ENCODE measurements at regions not wholly inside any gene's neighbourhood (a gene's known extent, or its start where the extent isn't known, plus 50 kb on each side); places are given as distances from the start of the nearest gene placed in this dataset.

GRCh38 chr5:174319551-174319950 is 274.0 kb downstream of the NSG2 start:
- H3K27ac ChIP-seq = no peak overlapping the region
- DNase-seq = no peak
- H3K4me3 ChIP-seq (ENCODE audit: low read depth, low read length) = no peak overlapping the region
- no peaks in the 10 kb centered on the region for H3K36me3 ChIP-seq (replicated peaks)
- in situ Hi-C loops (cut with HindIII; ENCODE audit: low pct_ligation_motif_present, low sequenced_read_pairs) = no loop called here
- no peaks in the 10 kb centered on the region for H3K27me3 ChIP-seq (replicated peaks)
- TF ChIP-seq CTCF (IDR thresholded peaks at IDR 0.05; ENCODE audit: low read depth, low read length, missing control alignments) = no peak

- in situ Hi-C loops (cut with HindIII; ENCODE audit: low pct_ligation_motif_present, low sequenced_read_pairs) = no loop called here
- DNase-seq = no peak
These were observed 274.5 kb downstream of the NSG2 start for GRCh38 chr5:174320051-174320450.

GRCh38 chr5:174323878-174324281 is 278.4 kb downstream of the NSG2 start:
- in situ Hi-C loops (cut with HindIII; ENCODE audit: low pct_ligation_motif_present, low sequenced_read_pairs) = no loop called here
- H3K4me3 ChIP-seq (ENCODE audit: low read depth, low read length) = no peak overlapping the region
- DNase-seq = peak; percentile 18
- no peaks in the 10 kb centered on the region for H3K27me3 ChIP-seq (replicated peaks)
- H3K27ac ChIP-seq = no peak overlapping the region
- H3K36me3 ChIP-seq (replicated peaks) = no peaks in the 10 kb centered on the region
- TF ChIP-seq CTCF (IDR thresholded peaks at IDR 0.05; ENCODE audit: low read depth, low read length, missing control alignments) = no peak

More at GRCh38 chr5:174320051-174320450, 274.5 kb downstream of the NSG2 start:
- Histone ChIP-seq H3K4me3 (ENCODE audit: low read depth, low read length) (no peak overlapping the region), H3K27me3 (replicated peaks) (no peaks in the 10 kb centered on the region), H3K27ac (no peak overlapping the region), H3K36me3 (replicated peaks) (no peaks in the 10 kb centered on the region)
- TF ChIP-seq CTCF (IDR thresholded peaks at IDR 0.05; ENCODE audit: low read depth, low read length, missing control alignments) = no peak

GRCh38 chr5:174324680-174325079 is 279.2 kb downstream of the NSG2 start:
- no peak for TF ChIP-seq CTCF (IDR thresholded peaks at IDR 0.05; ENCODE audit: low read depth, low read length, missing control alignments)
- in situ Hi-C loops (cut with HindIII; ENCODE audit: low pct_ligation_motif_present, low sequenced_read_pairs) = no loop called here
- no peak overlapping the region for H3K4me3 ChIP-seq (ENCODE audit: low read depth, low read length)
- no peak overlapping the region for H3K27ac ChIP-seq
- no peaks in the 10 kb centered on the region for H3K27me3 ChIP-seq (replicated peaks)
- H3K36me3 ChIP-seq (replicated peaks) = no peaks in the 10 kb centered on the region
- no peak for DNase-seq

GRCh38 chr5:174325431-174325830 is 279.9 kb downstream of the NSG2 start:
- DNase-seq = no peak
- Histone ChIP-seq H3K4me3 (ENCODE audit: low read depth, low read length) (no peak overlapping the region), H3K27me3 (replicated peaks) (no peaks in the 10 kb centered on the region), H3K27ac (no peak overlapping the region), H3K36me3 (replicated peaks) (no peaks in the 10 kb centered on the region)
- in situ Hi-C loops (cut with HindIII; ENCODE audit: low pct_ligation_motif_present, low sequenced_read_pairs) = no loop called here
- TF ChIP-seq CTCF (IDR thresholded peaks at IDR 0.05; ENCODE audit: low read depth, low read length, missing control alignments) = no peak

GRCh38 chr5:174325961-174326360 is 280.5 kb downstream of the NSG2 start:
- no peak overlapping the region for H3K27ac ChIP-seq

More at GRCh38 chr5:174325961-174326360, 280.5 kb downstream of the NSG2 start:
- in situ Hi-C loops (cut with HindIII; ENCODE audit: low pct_ligation_motif_present, low sequenced_read_pairs) = no loop called here
- DNase-seq = no peak
- TF ChIP-seq CTCF (IDR thresholded peaks at IDR 0.05; ENCODE audit: low read depth, low read length, missing control alignments) = no peak
- Histone ChIP-seq H3K27me3 (replicated peaks) (no peaks in the 10 kb centered on the region), H3K36me3 (replicated peaks) (no peaks in the 10 kb centered on the region), H3K4me3 (ENCODE audit: low read depth, low read length) (no peak overlapping the region)

Data from brain microvascular endothelial cell (primary cell).